GM12875 (cell line): ENCODE measurements at regions not wholly inside any gene's neighbourhood (a gene's known extent, or its start where the extent isn't known, plus 50 kb on each side); places are given as distances from the start of the nearest gene placed in this dataset.

Experiments
- H3K4me3 ChIP-seq: one replicate; pipeline ENCODE4 v1.5.1; 2011; ENCODE audit warnings: low read depth, low read length, control low read depth
- TF ChIP-seq, protein P1 (sequence below): IDR thresholded peaks from 2 replicates; pipeline ENCODE4 v1.5.1; 2011; ENCODE audit warnings: low read depth, mild to moderate bottlenecking, control low read depth, inconsistent platforms, low read length, moderate library complexity, borderline replicate concordance; ENCODE audit not compliant: insufficient read depth

DNA sequence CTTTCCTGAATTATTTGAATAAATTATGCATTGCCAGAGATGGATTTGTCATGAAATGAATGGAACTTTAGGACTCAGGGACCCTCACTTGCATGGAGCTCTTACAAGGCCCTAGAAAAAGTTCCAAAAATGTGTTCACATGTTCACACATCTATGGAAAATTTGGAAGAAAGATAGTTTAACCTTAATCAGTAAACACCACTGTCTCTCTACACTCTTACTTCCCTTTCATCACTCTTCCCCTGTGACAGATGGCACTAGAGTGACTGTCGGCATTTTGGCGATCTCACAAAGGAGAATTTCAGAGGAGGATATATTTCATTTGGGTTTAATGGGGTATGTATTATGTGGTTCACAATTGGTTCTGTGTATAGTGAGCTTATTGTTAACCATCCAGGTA is 600.8 kb downstream of the IGSF11 start:
- TF ChIP-seq, protein P1, sequence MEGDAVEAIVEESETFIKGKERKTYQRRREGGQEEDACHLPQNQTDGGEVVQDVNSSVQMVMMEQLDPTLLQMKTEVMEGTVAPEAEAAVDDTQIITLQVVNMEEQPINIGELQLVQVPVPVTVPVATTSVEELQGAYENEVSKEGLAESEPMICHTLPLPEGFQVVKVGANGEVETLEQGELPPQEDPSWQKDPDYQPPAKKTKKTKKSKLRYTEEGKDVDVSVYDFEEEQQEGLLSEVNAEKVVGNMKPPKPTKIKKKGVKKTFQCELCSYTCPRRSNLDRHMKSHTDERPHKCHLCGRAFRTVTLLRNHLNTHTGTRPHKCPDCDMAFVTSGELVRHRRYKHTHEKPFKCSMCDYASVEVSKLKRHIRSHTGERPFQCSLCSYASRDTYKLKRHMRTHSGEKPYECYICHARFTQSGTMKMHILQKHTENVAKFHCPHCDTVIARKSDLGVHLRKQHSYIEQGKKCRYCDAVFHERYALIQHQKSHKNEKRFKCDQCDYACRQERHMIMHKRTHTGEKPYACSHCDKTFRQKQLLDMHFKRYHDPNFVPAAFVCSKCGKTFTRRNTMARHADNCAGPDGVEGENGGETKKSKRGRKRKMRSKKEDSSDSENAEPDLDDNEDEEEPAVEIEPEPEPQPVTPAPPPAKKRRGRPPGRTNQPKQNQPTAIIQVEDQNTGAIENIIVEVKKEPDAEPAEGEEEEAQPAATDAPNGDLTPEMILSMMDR: no peak

DNA sequence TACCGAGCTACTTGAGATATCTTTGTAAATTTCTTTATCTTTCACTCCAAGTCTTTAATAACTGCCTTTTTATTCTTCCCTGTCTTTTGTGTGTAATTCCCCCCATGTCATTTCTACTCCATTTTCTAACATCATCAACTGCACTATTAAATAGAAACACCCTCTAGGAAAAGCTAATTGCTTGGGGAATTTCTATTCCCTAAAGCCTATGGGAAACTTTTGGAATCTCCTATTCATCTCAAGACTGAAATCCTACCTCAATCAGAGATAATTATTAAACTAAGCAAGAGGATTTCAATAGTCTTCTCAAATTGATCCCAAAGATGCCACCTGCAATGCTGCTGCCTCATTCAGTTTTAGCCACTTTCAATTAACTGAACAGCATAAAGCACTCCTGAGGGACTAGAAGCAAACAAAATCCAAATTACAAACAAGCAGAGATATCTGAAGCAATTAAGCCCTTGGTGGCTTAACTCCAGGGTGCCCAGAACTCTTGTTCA is 598.7 kb downstream of the IGSF11 start:
- TF ChIP-seq, protein P1: no peak
- no peak overlapping the region for H3K4me3 ChIP-seq

More for the DNA sequence above, 600.8 kb downstream of the IGSF11 start:
- H3K4me3 ChIP-seq: no peak overlapping the region

DNA sequence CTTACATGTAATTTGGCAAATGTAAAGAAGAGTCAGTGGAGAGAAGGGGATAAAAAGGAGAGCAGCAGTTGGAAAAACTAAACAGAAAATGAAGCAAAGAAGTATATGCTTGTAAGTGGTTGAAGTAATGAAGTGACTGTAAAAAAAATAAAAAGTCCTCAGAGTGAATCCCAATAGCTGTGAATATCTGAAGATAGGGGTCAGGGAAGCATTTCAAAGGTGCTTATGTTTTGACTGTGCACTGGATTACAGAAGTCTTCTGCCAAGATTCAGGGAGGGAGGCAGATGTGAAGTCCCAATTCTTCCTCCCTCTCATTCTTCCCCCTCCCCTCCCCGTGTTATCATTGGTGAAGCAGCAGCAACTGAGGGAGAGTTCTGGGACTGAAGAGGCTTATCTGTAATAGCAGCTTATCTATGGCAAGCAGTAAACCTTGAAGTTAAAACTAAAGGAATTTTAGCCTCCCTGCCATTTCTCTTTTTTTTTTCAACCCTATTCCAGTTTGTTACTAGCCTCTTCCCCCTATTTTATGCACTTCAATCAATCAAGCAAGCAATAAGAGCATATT is 597.9 kb downstream of the IGSF11 start:
- TF ChIP-seq, protein P1: no peak
- H3K4me3 ChIP-seq: no peak overlapping the region

DNA sequence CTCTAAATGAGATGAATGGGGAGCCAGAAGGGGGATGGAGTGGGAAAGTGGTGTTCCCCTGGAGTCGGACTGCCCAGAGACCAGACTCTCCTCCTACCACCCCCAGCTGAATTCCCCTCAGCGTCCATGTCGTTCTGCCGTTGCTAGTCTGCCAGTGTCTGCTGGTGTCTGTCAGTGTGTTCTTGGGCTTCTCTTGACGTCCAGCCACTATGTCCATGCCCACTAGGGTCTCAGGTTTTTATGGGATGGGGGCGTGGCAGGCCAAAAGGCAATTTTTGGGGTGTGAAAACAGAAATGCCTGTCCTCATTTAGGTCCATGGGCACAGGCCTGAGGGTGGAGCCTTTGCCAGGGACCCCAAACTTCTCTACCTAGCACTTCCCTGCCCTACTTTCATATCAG is 589.6 kb downstream of the IGSF11 start:
- H3K4me3 ChIP-seq: no peak overlapping the region
- TF ChIP-seq, protein P1: no peak

DNA sequence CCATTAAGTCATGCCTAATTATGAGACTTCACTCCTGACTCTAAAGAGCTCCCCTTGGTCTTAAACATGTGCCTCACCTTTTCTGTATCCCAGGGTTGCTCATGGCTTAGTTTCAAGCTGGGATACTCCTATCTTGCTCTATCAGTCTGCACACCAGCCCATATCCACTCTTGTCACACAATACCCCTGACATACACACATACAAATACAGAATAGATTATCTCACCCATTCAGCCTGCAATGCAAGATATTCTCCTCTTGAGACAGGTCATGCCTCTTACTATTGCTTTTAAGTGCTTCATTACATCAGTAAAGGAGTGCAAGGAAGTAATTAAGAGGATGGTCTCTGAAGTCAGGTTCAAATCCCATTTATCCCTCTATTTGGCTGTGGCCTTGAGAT is 587.3 kb downstream of the IGSF11 start:
- no peak overlapping the region for H3K4me3 ChIP-seq
- TF ChIP-seq, protein P1: no peak

DNA sequence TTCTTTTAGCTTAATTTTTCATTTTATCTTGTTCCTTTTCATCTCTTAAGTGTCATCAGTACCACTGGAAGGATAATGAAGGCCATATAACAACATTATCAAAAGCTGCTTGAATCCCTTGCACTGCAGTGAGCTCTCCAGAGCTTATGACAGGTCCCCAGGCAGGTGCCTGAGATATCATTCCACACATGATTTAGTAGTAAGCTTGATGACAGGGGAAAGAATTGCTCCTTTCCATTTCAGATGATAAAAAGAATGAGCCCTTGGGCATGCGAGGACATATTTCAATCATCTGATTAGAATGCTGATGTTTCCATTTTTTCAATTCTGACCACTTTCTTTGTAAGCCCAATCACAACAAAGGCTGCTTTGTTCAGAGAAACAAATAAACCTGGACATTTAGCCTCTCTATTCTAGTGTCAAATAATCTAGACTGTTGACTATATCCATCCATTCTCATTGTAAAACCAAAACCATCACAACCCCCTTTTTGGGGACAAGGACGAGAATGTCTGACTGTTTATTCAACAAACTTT is 567.8 kb downstream of the IGSF11 start:
- TF ChIP-seq, protein P1: no peak
- no peak overlapping the region for H3K4me3 ChIP-seq

DNA sequence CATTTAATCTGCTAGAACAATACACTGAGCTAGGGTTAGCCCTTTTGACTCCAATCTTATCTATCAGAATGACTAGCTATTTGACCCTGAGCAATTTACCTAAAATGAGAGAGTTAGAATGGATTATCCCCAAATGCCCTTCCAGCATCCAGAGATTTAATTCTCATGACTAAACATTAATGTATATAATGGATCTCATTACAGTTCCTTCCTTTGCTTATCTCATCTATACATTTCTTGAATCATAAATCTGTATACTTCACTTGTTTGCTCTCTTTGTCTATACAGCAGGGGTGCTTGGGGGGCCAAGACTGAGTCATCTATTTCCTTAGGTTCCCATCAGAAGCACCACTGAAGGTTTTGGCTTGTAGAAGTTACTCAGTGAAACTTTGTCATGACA is 565.8 kb downstream of the IGSF11 start:
- TF ChIP-seq, protein P1: no peak

More for the DNA sequence above, 565.8 kb downstream of the IGSF11 start:
- no peak overlapping the region for H3K4me3 ChIP-seq
